GM18520 (cell line): ENCODE measurements at regions not wholly inside any gene's neighbourhood (a gene's known extent, or its start where the extent isn't known, plus 50 kb on each side); places are given as distances from the start of the nearest gene placed in this dataset.

Experiments
- ATAC-seq: cut with Tn5 transposase; IDR thresholded peaks from one replicate; pipeline ENCODE4 v1.9.1; 2021; ENCODE audit not compliant: unreplicated experiment

- ATAC-seq = no peak
These were observed 1813.1 kb downstream of the OLFM4 start for GRCh38 chr13:54841682-54842081.

- ATAC-seq = no peak
These were observed 1816.8 kb downstream of the OLFM4 start for GRCh38 chr13:54845351-54845965.

- ATAC-seq = no peak
These were observed 1824.2 kb downstream of the OLFM4 start for GRCh38 chr13:54852831-54853230.

GRCh38 chr13:54859827-54860226 is 1831.2 kb downstream of the OLFM4 start:
- ATAC-seq = no peak

- ATAC-seq = no peak
These were observed 1846.5 kb downstream of the OLFM4 start for GRCh38 chr13:54875111-54875510.

GRCh38 chr13:54879036-54879435 is 1850.4 kb downstream of the OLFM4 start:
- ATAC-seq = no peak

GRCh38 chr13:54884682-54885081 is 1856.1 kb downstream of the OLFM4 start:
- no peak for ATAC-seq

- no peak for ATAC-seq
These were observed 1862.4 kb downstream of the OLFM4 start for GRCh38 chr13:54890976-54891375.

- no peak for ATAC-seq
These were observed 1872.7 kb downstream of the OLFM4 start for GRCh38 chr13:54901316-54901715.

GRCh38 chr13:54912367-54912766 is 1883.8 kb downstream of the OLFM4 start:
- ATAC-seq = no peak

- ATAC-seq = no peak
These were observed 1885.1 kb downstream of the OLFM4 start for GRCh38 chr13:54913668-54914067.

- ATAC-seq = no peak
These were observed 1898.9 kb downstream of the OLFM4 start for GRCh38 chr13:54927538-54927937.

GRCh38 chr13:54928071-54928470 is 1899.5 kb downstream of the OLFM4 start:
- no peak for ATAC-seq

- ATAC-seq = no peak
These were observed 1905.5 kb downstream of the OLFM4 start for GRCh38 chr13:54934121-54934520.

- ATAC-seq = no peak
These were observed 1917.4 kb downstream of the OLFM4 start for GRCh38 chr13:54945973-54946372.

- no peak for ATAC-seq
These were observed 1921.1 kb downstream of the OLFM4 start for GRCh38 chr13:54949735-54950134.

- no peak for ATAC-seq
These were observed 1921.9 kb downstream of the OLFM4 start for GRCh38 chr13:54950546-54950945.

GRCh38 chr13:54953786-54954185 is 1925.2 kb downstream of the OLFM4 start:
- ATAC-seq = no peak

- no peak for ATAC-seq
These were observed 1930.2 kb downstream of the OLFM4 start for GRCh38 chr13:54958781-54959180.

- ATAC-seq = no peak
These were observed 1937.3 kb downstream of the OLFM4 start for GRCh38 chr13:54965881-54966280.

GRCh38 chr13:54972838-54973237 is 1944.2 kb downstream of the OLFM4 start:
- no peak for ATAC-seq

- no peak for ATAC-seq
These were observed 1947.1 kb downstream of the OLFM4 start for GRCh38 chr13:54975676-54976075.

- no peak for ATAC-seq
These were observed 1952.0 kb downstream of the OLFM4 start for GRCh38 chr13:54980651-54981050.
